ENCODE measurements at regions not wholly inside any gene's neighbourhood (a gene's known extent, or its start where the extent isn't known, plus 50 kb on each side); places are given as distances from the start of the nearest gene placed in this dataset.

DNA sequence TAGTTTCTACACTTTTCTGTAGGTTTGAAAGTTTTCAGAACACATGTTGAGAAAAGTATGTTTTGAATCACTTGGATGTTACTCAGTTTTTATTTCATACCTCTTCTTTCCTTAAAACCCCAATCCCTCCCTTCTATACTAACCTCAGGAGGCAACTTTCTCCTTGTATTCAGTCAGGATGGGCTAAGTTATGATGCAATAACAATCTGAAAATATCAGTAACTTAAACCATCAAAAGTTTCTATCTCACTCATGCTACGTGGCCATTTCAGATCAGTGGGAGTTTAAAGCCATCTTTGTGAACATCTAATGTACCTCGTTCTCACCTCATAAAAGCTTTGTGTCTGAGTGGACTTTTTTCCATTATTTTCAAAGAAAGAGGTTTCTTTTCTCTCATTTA lies 86.2 kb downstream of the NXPE2 start:
- Mint-ChIP-seq H3K27ac (no peak overlapping the region), H3K36me3 (no peaks in the 10 kb centered on the region), H3K27me3 (ENCODE audit: low read depth) (peaks cover 9% of the 10 kb centered on the region), H3K4me3 (no peak overlapping the region), H3K4me1 (no peaks in the 10 kb centered on the region), H3K9me3 (peaks cover 11% of the 10 kb centered on the region; the same call in 1 of the 2 replicates)
- ChIA-PET POLR2A (no interaction called here), CTCF (interaction anchor here (2.5 kb wide), 1 partner anchor 10 kb away, joined by 11 read pairs; no protein-coding TSS in a partner anchor)
- TF ChIP-seq EMX1 (CRISPR knock-in tag; IDR thresholded peaks at IDR 0.05): no peak
- TF ChIP-seq, protein P1, sequence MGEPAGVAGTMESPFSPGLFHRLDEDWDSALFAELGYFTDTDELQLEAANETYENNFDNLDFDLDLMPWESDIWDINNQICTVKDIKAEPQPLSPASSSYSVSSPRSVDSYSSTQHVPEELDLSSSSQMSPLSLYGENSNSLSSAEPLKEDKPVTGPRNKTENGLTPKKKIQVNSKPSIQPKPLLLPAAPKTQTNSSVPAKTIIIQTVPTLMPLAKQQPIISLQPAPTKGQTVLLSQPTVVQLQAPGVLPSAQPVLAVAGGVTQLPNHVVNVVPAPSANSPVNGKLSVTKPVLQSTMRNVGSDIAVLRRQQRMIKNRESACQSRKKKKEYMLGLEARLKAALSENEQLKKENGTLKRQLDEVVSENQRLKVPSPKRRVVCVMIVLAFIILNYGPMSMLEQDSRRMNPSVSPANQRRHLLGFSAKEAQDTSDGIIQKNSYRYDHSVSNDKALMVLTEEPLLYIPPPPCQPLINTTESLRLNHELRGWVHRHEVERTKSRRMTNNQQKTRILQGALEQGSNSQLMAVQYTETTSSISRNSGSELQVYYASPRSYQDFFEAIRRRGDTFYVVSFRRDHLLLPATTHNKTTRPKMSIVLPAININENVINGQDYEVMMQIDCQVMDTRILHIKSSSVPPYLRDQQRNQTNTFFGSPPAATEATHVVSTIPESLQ (CRISPR knock-in tag; IDR thresholded peaks at IDR 0.05): no peak
- TF ChIP-seq ZBTB21 (CRISPR knock-in tag; IDR thresholded peaks at IDR 0.05; ENCODE audit: borderline replicate concordance): no peak
- no peak for TF ChIP-seq SMAD4 (CRISPR knock-in tag; IDR thresholded peaks at IDR 0.05)
- no peak for TF ChIP-seq ATF1 (CRISPR knock-in tag; IDR thresholded peaks at IDR 0.05)
- no peak for TF ChIP-seq ZNF263 (CRISPR knock-in tag; IDR thresholded peaks at IDR 0.05; ENCODE audit: low read depth)
- TF ChIP-seq, protein P2, sequence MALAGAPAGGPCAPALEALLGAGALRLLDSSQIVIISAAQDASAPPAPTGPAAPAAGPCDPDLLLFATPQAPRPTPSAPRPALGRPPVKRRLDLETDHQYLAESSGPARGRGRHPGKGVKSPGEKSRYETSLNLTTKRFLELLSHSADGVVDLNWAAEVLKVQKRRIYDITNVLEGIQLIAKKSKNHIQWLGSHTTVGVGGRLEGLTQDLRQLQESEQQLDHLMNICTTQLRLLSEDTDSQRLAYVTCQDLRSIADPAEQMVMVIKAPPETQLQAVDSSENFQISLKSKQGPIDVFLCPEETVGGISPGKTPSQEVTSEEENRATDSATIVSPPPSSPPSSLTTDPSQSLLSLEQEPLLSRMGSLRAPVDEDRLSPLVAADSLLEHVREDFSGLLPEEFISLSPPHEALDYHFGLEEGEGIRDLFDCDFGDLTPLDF (CRISPR knock-in tag; IDR thresholded peaks at IDR 0.05): no peak
- TF ChIP-seq ZNF317 (CRISPR knock-in tag; IDR thresholded peaks at IDR 0.05; ENCODE audit: borderline replicate concordance, low read depth): no peak
- no peak for TF ChIP-seq AFF4 (CRISPR knock-in tag; IDR thresholded peaks at IDR 0.05; ENCODE audit: borderline replicate concordance)
- TF ChIP-seq RELA (CRISPR knock-in tag; IDR thresholded peaks at IDR 0.05; ENCODE audit: borderline replicate concordance): no peak
- TF ChIP-seq OVOL2 (CRISPR knock-in tag; IDR thresholded peaks at IDR 0.05; ENCODE audit: borderline replicate concordance): no peak
- TF ChIP-seq, protein P3, sequence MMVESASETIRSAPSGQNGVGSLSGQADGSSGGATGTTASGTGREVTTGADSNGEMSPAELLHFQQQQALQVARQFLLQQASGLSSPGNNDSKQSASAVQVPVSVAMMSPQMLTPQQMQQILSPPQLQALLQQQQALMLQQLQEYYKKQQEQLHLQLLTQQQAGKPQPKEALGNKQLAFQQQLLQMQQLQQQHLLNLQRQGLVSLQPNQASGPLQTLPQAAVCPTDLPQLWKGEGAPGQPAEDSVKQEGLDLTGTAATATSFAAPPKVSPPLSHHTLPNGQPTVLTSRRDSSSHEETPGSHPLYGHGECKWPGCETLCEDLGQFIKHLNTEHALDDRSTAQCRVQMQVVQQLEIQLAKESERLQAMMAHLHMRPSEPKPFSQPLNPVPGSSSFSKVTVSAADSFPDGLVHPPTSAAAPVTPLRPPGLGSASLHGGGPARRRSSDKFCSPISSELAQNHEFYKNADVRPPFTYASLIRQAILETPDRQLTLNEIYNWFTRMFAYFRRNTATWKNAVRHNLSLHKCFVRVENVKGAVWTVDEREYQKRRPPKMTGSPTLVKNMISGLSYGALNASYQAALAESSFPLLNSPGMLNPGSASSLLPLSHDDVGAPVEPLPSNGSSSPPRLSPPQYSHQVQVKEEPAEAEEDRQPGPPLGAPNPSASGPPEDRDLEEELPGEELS (CRISPR knock-in tag; IDR thresholded peaks at IDR 0.05): no peak
- TF ChIP-seq IRF1 (CRISPR knock-in tag; IDR thresholded peaks at IDR 0.05): no peak
- no peak for ATAC-seq
- DNase-seq (ENCODE audit: low spot score): no peak

GRCh38 chr11:114771172-114771571 lies 92.8 kb downstream of the NXPE2 start:
- Mint-ChIP-seq H3K27me3 (ENCODE audit: low read depth) (peaks cover 46% of the 10 kb centered on the region), H3K9me3 (peaks cover 7% of the 10 kb centered on the region; the same call in 1 of the 2 replicates), H3K4me1 (peaks cover 22% of the 10 kb centered on the region), H3K4me3 (no peak overlapping the region), H3K36me3 (no peaks in the 10 kb centered on the region), H3K27ac (no peak overlapping the region)
- no peak for DNase-seq (ENCODE audit: low spot score)
- ChIA-PET POLR2A (no interaction called here), CTCF (no interaction called here)
- ATAC-seq: no peak
- TF ChIP-seq ZBTB21 (CRISPR knock-in tag; IDR thresholded peaks at IDR 0.05; ENCODE audit: borderline replicate concordance): no peak
- TF ChIP-seq OVOL2 (CRISPR knock-in tag; IDR thresholded peaks at IDR 0.05; ENCODE audit: borderline replicate concordance): no peak
- TF ChIP-seq ESRRA (CRISPR knock-in tag; IDR thresholded peaks at IDR 0.05; ENCODE audit: borderline replicate concordance): no peak
- no peak for TF ChIP-seq HMGXB4 (CRISPR knock-in tag; IDR thresholded peaks at IDR 0.05)
- TF ChIP-seq SOX15 (CRISPR knock-in tag; IDR thresholded peaks at IDR 0.05): no peak
- no peak for TF ChIP-seq TCF7 (CRISPR knock-in tag; IDR thresholded peaks at IDR 0.05; ENCODE audit: low read depth)
- TF ChIP-seq, protein P4, sequence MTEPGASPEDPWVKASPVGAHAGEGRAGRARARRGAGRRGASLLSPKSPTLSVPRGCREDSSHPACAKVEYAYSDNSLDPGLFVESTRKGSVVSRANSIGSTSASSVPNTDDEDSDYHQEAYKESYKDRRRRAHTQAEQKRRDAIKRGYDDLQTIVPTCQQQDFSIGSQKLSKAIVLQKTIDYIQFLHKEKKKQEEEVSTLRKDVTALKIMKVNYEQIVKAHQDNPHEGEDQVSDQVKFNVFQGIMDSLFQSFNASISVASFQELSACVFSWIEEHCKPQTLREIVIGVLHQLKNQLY (CRISPR knock-in tag; IDR thresholded peaks at IDR 0.05): no peak
- TF ChIP-seq TP53 (CRISPR knock-in tag; IDR thresholded peaks at IDR 0.05): no peak

All from WTC11 (cell line).